ENCODE measurements at regions not wholly inside any gene's neighbourhood (a gene's known extent, or its start where the extent isn't known, plus 50 kb on each side); places are given as distances from the start of the nearest gene placed in this dataset.

DNA sequence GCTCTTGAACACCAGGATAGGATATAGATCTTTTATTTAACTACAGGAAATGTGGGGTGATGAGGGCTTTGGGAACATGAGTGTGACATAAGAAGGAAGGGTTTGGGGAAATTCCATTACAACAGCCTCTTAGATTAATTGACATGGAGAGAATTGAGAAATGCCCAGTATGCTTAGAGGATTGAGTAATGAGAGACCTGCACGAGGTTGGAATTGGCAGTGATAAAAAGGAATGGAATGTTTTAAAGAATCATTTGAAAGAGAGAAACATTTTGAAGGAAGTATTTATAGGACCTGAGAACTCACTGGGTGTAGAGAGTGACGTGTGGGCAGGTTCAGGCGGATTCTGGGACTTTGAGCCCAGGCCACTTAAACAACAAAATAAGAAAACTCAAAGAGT, 227.0 kb downstream of the BMP2 start:
- H3K27ac ChIP-seq = no peak overlapping the region
- TF ChIP-seq POLR2A (IDR thresholded peaks at IDR 0.05) = no peak
- TF ChIP-seq, protein P1, sequence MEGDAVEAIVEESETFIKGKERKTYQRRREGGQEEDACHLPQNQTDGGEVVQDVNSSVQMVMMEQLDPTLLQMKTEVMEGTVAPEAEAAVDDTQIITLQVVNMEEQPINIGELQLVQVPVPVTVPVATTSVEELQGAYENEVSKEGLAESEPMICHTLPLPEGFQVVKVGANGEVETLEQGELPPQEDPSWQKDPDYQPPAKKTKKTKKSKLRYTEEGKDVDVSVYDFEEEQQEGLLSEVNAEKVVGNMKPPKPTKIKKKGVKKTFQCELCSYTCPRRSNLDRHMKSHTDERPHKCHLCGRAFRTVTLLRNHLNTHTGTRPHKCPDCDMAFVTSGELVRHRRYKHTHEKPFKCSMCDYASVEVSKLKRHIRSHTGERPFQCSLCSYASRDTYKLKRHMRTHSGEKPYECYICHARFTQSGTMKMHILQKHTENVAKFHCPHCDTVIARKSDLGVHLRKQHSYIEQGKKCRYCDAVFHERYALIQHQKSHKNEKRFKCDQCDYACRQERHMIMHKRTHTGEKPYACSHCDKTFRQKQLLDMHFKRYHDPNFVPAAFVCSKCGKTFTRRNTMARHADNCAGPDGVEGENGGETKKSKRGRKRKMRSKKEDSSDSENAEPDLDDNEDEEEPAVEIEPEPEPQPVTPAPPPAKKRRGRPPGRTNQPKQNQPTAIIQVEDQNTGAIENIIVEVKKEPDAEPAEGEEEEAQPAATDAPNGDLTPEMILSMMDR (IDR thresholded peaks at IDR 0.05) = no peak
- H3K27me3 ChIP-seq = no peaks in the 10 kb centered on the region
- intact Hi-C loops (cut with DNase I; ENCODE audit: low total_unique reads) = no loop called here
- no peak overlapping the region for H3K4me3 ChIP-seq
- no peaks in the 10 kb centered on the region for H3K36me3 ChIP-seq
- DNase-seq = no peak
- no peaks in the 10 kb centered on the region for H3K4me1 ChIP-seq
- H3K9me3 ChIP-seq = no peaks in the 10 kb centered on the region

DNA sequence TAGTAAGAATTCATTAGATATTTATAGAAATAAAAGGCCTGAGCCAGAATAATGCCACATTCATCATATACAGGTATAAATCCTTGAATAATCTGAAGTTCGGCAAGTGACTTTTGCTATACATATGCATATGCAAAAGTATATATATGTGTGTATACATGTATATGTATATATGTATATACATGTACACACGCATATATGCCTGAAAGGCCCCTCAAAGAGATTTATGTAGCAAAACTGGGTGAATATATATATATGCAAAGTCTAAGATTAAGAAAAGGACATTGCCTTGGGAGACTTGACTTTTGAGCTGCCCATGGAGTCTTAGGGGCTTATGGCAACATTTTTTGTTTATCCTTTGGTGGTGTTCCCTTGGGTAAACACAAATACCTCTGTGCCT, 231.4 kb downstream of the BMP2 start:
- no peaks in the 10 kb centered on the region for H3K9me3 ChIP-seq
- H3K4me1 ChIP-seq = no peaks in the 10 kb centered on the region
- no peaks in the 10 kb centered on the region for H3K27me3 ChIP-seq
- H3K27ac ChIP-seq = no peak overlapping the region
- no peak for TF ChIP-seq POLR2A (IDR thresholded peaks at IDR 0.05)
- TF ChIP-seq, protein P1 (IDR thresholded peaks at IDR 0.05) = no peak
- H3K36me3 ChIP-seq = no peaks in the 10 kb centered on the region
- DNase-seq = no peak
- intact Hi-C loops (cut with DNase I; ENCODE audit: low total_unique reads) = no loop called here
- no peak overlapping the region for H3K4me3 ChIP-seq

DNA sequence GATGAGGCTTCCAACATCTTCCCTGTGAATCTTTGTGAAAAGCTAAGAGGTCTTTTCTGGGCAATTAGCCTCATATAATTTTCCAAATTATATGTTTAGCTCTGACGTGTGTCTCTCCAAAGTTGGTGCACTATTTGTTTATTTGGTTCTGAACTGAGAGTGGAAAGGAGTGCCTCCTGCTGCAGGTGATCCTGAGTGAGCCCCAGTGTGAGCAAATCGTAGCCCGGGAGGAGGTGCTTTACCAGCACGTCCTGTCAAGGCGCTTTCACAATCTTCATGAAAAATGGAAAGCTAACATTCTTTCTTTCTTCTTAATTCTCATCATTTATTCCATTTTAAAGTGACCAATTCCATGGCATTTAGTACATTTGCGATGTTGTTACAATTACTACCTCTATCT, 231.9 kb downstream of the BMP2 start:
- TF ChIP-seq, protein P1 (IDR thresholded peaks at IDR 0.05) = no peak
- TF ChIP-seq POLR2A (IDR thresholded peaks at IDR 0.05) = no peak
- Histone ChIP-seq H3K9me3 (no peaks in the 10 kb centered on the region), H3K4me3 (no peak overlapping the region), H3K4me1 (no peaks in the 10 kb centered on the region), H3K27me3 (no peaks in the 10 kb centered on the region), H3K36me3 (no peaks in the 10 kb centered on the region), H3K27ac (no peak overlapping the region)
- intact Hi-C loops (cut with DNase I; ENCODE audit: low total_unique reads) = no loop called here
- no peak for DNase-seq

DNA sequence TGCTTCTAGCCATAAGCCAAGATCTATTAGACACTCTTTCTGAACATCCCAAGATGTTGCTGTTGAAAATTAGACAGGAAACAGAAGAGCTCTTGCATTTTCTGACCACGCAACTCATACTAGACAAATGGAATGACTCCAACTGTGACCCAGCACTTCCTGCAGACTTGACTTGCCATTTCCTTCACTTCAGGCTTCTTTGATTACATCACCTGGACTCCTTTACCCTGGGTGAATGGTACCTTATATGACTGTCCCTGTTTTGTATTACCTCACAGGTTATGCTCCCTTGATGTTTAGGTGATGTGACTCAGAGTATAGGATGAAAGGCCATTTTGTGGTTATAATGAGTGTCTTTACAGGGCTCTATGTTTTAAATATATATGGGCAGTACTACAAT, 236.1 kb downstream of the BMP2 start:
- Histone ChIP-seq H3K36me3 (no peaks in the 10 kb centered on the region), H3K27ac (no peak overlapping the region), H3K27me3 (no peaks in the 10 kb centered on the region), H3K4me3 (no peak overlapping the region), H3K9me3 (no peaks in the 10 kb centered on the region), H3K4me1 (no peaks in the 10 kb centered on the region)
- intact Hi-C loops (cut with DNase I; ENCODE audit: low total_unique reads) = no loop called here
- no peak for DNase-seq
- TF ChIP-seq, protein P1 (IDR thresholded peaks at IDR 0.05) = no peak
- TF ChIP-seq POLR2A (IDR thresholded peaks at IDR 0.05) = no peak

DNA sequence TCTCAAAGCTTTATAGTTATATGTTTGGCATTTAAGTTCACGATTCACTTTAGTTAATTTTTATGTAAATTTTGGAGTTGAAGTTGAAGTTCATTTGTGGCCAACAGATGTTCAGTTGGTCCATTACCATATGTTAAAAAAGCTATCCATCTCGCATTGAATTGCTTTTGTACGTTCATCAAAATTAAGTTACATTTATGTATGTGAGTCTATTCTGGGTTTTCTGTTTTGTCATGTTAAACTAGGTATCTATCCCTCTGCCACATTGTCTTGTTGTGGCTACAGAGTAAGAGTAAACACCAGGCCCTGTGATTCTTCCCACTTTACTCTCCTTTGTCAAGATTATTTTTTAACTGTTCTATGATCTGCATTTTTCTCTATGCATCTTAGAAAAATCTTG, 237.3 kb downstream of the BMP2 start:
- DNase-seq = no peak
- H3K4me1 ChIP-seq = no peaks in the 10 kb centered on the region
- no peaks in the 10 kb centered on the region for H3K27me3 ChIP-seq
- no peaks in the 10 kb centered on the region for H3K9me3 ChIP-seq
- H3K27ac ChIP-seq = no peak overlapping the region
- no peaks in the 10 kb centered on the region for H3K36me3 ChIP-seq
- H3K4me3 ChIP-seq = no peak overlapping the region
- TF ChIP-seq, protein P1 (IDR thresholded peaks at IDR 0.05) = no peak
- TF ChIP-seq POLR2A (IDR thresholded peaks at IDR 0.05) = no peak
- intact Hi-C loops (cut with DNase I; ENCODE audit: low total_unique reads) = no loop called here

Measured in uterus (tissue), 3 donors.